OCI-LY3 (cell line): ENCODE measurements at regions not wholly inside any gene's neighbourhood (a gene's known extent, or its start where the extent isn't known, plus 50 kb on each side); places are given as distances from the start of the nearest gene placed in this dataset.

Source experiments
- H2AFZ ChIP-seq: fragments of 200-600, 300-600 bp; shearing (Covaris generic); 2 replicates; pipeline ENCODE4 v1.6.0; 2014; ENCODE audit warnings: antibody characterized with exemption, low read depth, low read length
- H3K27ac ChIP-seq: fragments of 200-600, 300-600 bp; sonication (generic); 2 replicates; pipeline ENCODE4 v1.5.1; 2014; ENCODE audit warnings: mild to moderate bottlenecking, low read length, moderate library complexity, mixed read lengths
- H3K27me3 ChIP-seq: fragments of 200-600, 300-600 bp; sonication (generic); 2 replicates; pipeline ENCODE4 v1.6.1; 2014; ENCODE audit warnings: low read depth, low read length, mixed read lengths
- H3K36me3 ChIP-seq: fragments of 200-600, 300-600 bp; sonication (generic); replicated peaks from 2 replicates; pipeline ENCODE3; 2014; ENCODE audit warnings: low read depth, low read length, mixed read lengths
- H3K4me1 ChIP-seq: fragments of 300-600, 200-600 bp; sonication (generic); 2 replicates; pipeline ENCODE4 v1.6.1; 2014; ENCODE audit warnings: low read length, mixed read lengths
- H3K4me2 ChIP-seq: fragments of 200-600, 300-600 bp; sonication (generic); 2 replicates; pipeline ENCODE4 v1.6.1; 2014; ENCODE audit warnings: low read length, mixed read lengths
- H3K4me3 ChIP-seq: fragments of 300-600, 200-600 bp; sonication (generic); 2 replicates; pipeline ENCODE4 v1.5.1; 2014; ENCODE audit warnings: antibody characterized with exemption, mild to moderate bottlenecking, low read length, moderate library complexity
- H3K79me2 ChIP-seq: fragments of 300-600, 200-600 bp; shearing (Covaris generic); 2 replicates; pipeline ENCODE4 v1.6.1; 2014; ENCODE audit warnings: mild to moderate bottlenecking, low read length, mixed read lengths
- H3K9ac ChIP-seq: fragments of 300-600, 200-600 bp; shearing (Covaris generic); 2 replicates; pipeline ENCODE4 v1.6.0; 2014; ENCODE audit warnings: mild to moderate bottlenecking, low read length, moderate library complexity
- H3K9me3 ChIP-seq: fragments of 200-600, 300-600 bp; shearing (Covaris generic); 2 replicates; pipeline ENCODE4 v1.6.1; 2014; ENCODE audit warnings: low read length, mixed read lengths; ENCODE audit not compliant: insufficient read depth
- H4K20me1 ChIP-seq: fragments of 200-600, 300-600 bp; sonication (generic); 2 replicates; pipeline ENCODE4 v1.6.1; 2016; ENCODE audit warnings: low read length, mixed read lengths; ENCODE audit not compliant: insufficient read depth
- EZH2phosphoT487 ChIP-seq: fragments of 200-600 bp; shearing (Covaris generic); IDR thresholded peaks from 2 replicates; pipeline ENCODE4 v1.6.1; 2018; ENCODE audit warnings: antibody characterized with exemption, mixed run types, low read depth
- TF ChIP-seq, protein P1 (sequence below): fragments of 200-600, 300-600 bp; sonication (generic); IDR thresholded peaks from 2 replicates; pipeline ENCODE4 v1.5.1; 2014; ENCODE audit warnings: antibody characterized with exemption, low read length, low read depth

- no peaks in the 10 kb centered on the region for H3K79me2 ChIP-seq
- H3K27me3 ChIP-seq, result no peaks in the 10 kb centered on the region
- no peak overlapping the region for H3K4me2 ChIP-seq
- H3K9ac ChIP-seq, result no peak overlapping the region
- no peak for TF ChIP-seq EZH2phosphoT487
- TF ChIP-seq, protein P1, sequence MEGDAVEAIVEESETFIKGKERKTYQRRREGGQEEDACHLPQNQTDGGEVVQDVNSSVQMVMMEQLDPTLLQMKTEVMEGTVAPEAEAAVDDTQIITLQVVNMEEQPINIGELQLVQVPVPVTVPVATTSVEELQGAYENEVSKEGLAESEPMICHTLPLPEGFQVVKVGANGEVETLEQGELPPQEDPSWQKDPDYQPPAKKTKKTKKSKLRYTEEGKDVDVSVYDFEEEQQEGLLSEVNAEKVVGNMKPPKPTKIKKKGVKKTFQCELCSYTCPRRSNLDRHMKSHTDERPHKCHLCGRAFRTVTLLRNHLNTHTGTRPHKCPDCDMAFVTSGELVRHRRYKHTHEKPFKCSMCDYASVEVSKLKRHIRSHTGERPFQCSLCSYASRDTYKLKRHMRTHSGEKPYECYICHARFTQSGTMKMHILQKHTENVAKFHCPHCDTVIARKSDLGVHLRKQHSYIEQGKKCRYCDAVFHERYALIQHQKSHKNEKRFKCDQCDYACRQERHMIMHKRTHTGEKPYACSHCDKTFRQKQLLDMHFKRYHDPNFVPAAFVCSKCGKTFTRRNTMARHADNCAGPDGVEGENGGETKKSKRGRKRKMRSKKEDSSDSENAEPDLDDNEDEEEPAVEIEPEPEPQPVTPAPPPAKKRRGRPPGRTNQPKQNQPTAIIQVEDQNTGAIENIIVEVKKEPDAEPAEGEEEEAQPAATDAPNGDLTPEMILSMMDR, result no peak
- H3K9me3 ChIP-seq, result no peaks in the 10 kb centered on the region
- H3K4me3 ChIP-seq, result no peak overlapping the region
- no peaks in the 10 kb centered on the region for H3K4me1 ChIP-seq
- H3K36me3 ChIP-seq, result no peaks in the 10 kb centered on the region
- H3K27ac ChIP-seq, result no peak overlapping the region
- H2AFZ ChIP-seq, result no peak overlapping the region
- H4K20me1 ChIP-seq, result no peaks in the 10 kb centered on the region
These were observed 148.9 kb upstream of the PEX5L start for GRCh38 chr3:180185650-180186049.

DNA sequence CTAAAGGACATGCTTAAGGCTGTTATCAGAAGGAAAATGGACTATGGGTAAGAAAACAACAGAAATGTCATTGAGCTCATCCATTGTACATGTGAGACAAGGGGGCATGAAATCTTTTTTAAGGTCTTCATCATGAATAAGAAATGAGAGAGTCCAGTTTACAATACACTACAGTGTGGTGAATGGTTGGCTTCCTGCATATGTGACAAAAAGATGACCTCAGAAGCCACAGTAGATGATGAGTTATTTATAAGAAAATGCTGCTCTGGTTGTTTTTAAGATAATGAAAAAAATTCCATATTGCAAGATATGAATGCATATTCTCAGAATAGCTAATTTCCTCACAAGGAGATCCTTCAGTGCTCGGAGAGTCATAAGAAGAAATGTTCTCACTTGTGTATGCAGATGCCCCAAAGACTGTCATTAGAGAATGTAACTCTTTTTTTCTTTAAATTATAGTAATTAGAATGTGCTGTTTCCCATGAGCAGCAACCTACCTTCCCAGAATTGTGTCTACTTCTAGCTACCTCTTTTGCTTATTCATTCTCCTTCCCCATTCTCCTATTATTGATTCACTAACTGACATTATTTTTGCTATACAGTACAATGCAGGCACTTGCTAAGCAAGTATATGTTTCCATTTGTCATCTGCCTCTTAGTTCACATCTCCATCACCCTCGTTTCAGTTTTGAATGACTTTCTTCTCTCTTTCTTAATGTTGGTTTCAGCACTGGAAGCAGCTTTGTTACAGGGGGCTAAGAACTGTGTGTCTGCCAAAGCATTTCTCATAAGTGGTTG is 152.0 kb upstream of the PEX5L start:
- no peaks in the 10 kb centered on the region for H3K9me3 ChIP-seq
- H3K9ac ChIP-seq, result no peak overlapping the region
- no peaks in the 10 kb centered on the region for H3K27me3 ChIP-seq
- no peak overlapping the region for H3K27ac ChIP-seq
- no peak overlapping the region for H3K4me2 ChIP-seq
- TF ChIP-seq, protein P1, result no peak
- TF ChIP-seq EZH2phosphoT487, result no peak
- no peaks in the 10 kb centered on the region for H3K36me3 ChIP-seq
- H3K4me1 ChIP-seq, result no peaks in the 10 kb centered on the region
- no peaks in the 10 kb centered on the region for H4K20me1 ChIP-seq
- no peak overlapping the region for H2AFZ ChIP-seq
- H3K4me3 ChIP-seq, result no peak overlapping the region
- no peaks in the 10 kb centered on the region for H3K79me2 ChIP-seq

GRCh38 chr3:180189310-180189648 is 152.5 kb upstream of the PEX5L start:
- H2AFZ ChIP-seq, result no peak overlapping the region
- no peaks in the 10 kb centered on the region for H3K36me3 ChIP-seq
- no peaks in the 10 kb centered on the region for H3K79me2 ChIP-seq
- H3K9me3 ChIP-seq, result no peaks in the 10 kb centered on the region
- H4K20me1 ChIP-seq, result no peaks in the 10 kb centered on the region
- H3K27me3 ChIP-seq, result no peaks in the 10 kb centered on the region
- H3K27ac ChIP-seq, result no peak overlapping the region
- no peak overlapping the region for H3K4me3 ChIP-seq
- H3K4me1 ChIP-seq, result no peaks in the 10 kb centered on the region
- H3K9ac ChIP-seq, result no peak overlapping the region
- no peak for TF ChIP-seq EZH2phosphoT487
- TF ChIP-seq, protein P1, result no peak
- H3K4me2 ChIP-seq, result no peak overlapping the region

DNA sequence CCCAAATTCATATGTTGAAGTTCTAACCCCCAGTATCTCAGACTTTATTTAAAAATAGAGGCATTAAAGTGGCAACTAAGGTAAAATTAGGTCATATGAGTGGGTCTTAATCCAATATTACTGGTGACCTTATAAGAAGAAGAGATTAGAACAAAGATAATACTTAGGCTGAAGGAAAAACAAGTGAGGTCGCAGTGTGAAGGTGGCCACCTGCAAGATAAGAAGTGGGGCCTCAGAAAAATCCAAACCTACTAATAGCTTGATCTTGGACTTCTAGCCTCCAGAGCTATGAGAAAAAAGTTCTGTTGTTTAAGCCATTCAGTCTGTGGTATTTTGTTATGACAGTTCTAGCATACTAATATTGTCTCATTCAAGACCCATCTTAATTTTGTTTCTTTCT is 159.9 kb upstream of the PEX5L start:
- Histone ChIP-seq H3K36me3 (no peaks in the 10 kb centered on the region), H4K20me1 (no peaks in the 10 kb centered on the region), H3K27ac (no peak overlapping the region), H3K9me3 (no peaks in the 10 kb centered on the region), H3K4me2 (no peak overlapping the region), H3K4me1 (no peaks in the 10 kb centered on the region), H2AFZ (no peak overlapping the region), H3K9ac (no peak overlapping the region), H3K27me3 (no peaks in the 10 kb centered on the region), H3K79me2 (no peaks in the 10 kb centered on the region), H3K4me3 (no peak overlapping the region)
- TF ChIP-seq EZH2phosphoT487, result no peak
- TF ChIP-seq, protein P1, result no peak
